HG03097 (cell line): ENCODE measurements at regions not wholly inside any gene's neighbourhood (a gene's known extent, or its start where the extent isn't known, plus 50 kb on each side); places are given as distances from the start of the nearest gene placed in this dataset.

ENCODE experiments used
- ATAC-seq: cut with Tn5 transposase; IDR thresholded peaks from one replicate; pipeline ENCODE4 v1.9.1; 2021; ENCODE audit not compliant: unreplicated experiment, low FRiP score

GRCh38 chr19:30626626-30626966 is 254.4 kb downstream of the ZNF536 start:
- no peak for ATAC-seq

- ATAC-seq = no peak
Observed at GRCh38 chr19:30625947-30626625, 253.9 kb downstream of the ZNF536 start.

GRCh38 chr19:30622276-30622675 is 250.1 kb downstream of the ZNF536 start:
- no peak for ATAC-seq

GRCh38 chr19:30621326-30621920 is 249.2 kb downstream of the ZNF536 start:
- no peak for ATAC-seq

GRCh38 chr19:30620354-30620753 is 248.2 kb downstream of the ZNF536 start:
- no peak for ATAC-seq

DNA sequence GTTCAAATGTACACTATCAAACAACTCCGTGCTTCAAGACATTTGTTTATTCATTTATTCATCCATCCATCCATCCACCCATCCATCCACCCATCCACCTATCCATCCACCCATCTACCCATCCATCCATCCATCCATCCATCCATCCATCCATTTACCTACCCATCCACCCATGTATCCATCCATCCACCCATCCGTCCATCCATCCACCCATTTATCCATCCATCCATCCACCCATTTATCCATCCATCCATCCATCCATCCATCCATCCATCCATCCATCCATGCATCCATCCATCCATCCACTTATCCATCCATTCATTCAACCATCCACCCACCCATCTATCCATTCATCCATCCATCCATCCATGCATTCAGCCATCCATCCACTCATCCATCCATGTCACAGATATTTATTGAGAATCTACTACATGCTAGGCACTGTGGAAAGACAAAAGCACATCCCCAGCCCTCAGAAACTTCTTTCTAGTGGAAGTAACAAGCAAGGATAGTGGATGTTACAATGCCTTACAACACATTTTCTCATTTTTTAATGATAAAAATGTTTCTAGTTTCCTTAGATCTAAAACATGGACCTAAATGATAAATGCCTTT is 237.6 kb downstream of the ZNF536 start:
- no peak for ATAC-seq

DNA sequence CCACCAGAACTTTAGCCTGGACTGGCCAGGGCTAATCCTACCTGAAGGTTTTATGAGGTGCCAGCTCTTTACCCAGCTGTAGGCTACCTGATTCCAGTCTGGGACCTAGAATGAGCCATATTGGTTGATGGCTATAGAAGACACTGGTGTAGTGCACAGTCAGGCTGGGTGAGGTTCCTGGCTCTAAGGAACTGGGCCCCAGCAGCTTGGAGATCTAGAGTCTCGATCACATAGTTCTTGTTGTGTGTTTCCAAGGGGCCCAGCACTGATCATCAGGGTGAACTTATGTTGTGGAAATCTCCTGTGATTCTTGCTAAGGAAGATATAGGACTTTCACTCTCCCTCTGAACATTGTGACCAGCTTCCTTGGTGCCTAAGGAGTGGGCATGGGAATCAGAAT is 236.3 kb downstream of the ZNF536 start:
- no peak for ATAC-seq
